ENCODE measurements at regions not wholly inside any gene's neighbourhood (a gene's known extent, or its start where the extent isn't known, plus 50 kb on each side); places are given as distances from the start of the nearest gene placed in this dataset.

- Histone ChIP-seq H3K9me3 (ENCODE audit: control insufficient read depth in 3 of 3, low read length in 3 of 3) (no peaks in the 10 kb centered on the region), H3K4me3 (ENCODE audit: low read length in 3 of 3) (no peak overlapping the region), H3K9ac (ENCODE audit: low read depth in 1 of 3, low read length in 3 of 3) (no peak overlapping the region), H3K36me3 (ENCODE audit: control insufficient read depth in 3 of 3, insufficient read depth in 3 of 3, low read length in 3 of 3) (no peaks in the 10 kb centered on the region), H3K27me3 (ENCODE audit: control insufficient read depth in 3 of 3, insufficient read depth in 3 of 3, low read length in 3 of 3) (peaks cover 0 to 18% (median 8%) of the 10 kb centered on the region in 3 donors), H3K27ac (ENCODE audit: low read depth, low read length) (no peak overlapping the region), H3K4me1 (ENCODE audit: control insufficient read depth in 3 of 3, insufficient read depth in 3 of 3, low read length in 3 of 3) (no peaks in the 10 kb centered on the region)
Observed at GRCh38 chr5:174400461-174400860, 323.9 kb upstream of the MSX2 start.

GRCh38 chr5:174401793-174402192, 322.6 kb upstream of the MSX2 start:
- no peaks in the 10 kb centered on the region for H3K36me3 ChIP-seq (ENCODE audit: control insufficient read depth in 3 of 3, insufficient read depth in 3 of 3, low read length in 3 of 3)
- H3K4me3 ChIP-seq (ENCODE audit: low read length in 3 of 3): no peak overlapping the region
- H3K27me3 ChIP-seq (ENCODE audit: control insufficient read depth in 3 of 3, insufficient read depth in 3 of 3, low read length in 3 of 3): peaks cover 0 to 18% (median 5%) of the 10 kb centered on the region in 3 donors
- H3K4me1 ChIP-seq (ENCODE audit: control insufficient read depth in 3 of 3, insufficient read depth in 3 of 3, low read length in 3 of 3): no peaks in the 10 kb centered on the region
- H3K9ac ChIP-seq (ENCODE audit: low read depth in 1 of 3, low read length in 3 of 3): no peak overlapping the region
- no peaks in the 10 kb centered on the region for H3K9me3 ChIP-seq (ENCODE audit: control insufficient read depth in 3 of 3, low read length in 3 of 3)
- no peak overlapping the region for H3K27ac ChIP-seq (ENCODE audit: low read depth, low read length)

DNA sequence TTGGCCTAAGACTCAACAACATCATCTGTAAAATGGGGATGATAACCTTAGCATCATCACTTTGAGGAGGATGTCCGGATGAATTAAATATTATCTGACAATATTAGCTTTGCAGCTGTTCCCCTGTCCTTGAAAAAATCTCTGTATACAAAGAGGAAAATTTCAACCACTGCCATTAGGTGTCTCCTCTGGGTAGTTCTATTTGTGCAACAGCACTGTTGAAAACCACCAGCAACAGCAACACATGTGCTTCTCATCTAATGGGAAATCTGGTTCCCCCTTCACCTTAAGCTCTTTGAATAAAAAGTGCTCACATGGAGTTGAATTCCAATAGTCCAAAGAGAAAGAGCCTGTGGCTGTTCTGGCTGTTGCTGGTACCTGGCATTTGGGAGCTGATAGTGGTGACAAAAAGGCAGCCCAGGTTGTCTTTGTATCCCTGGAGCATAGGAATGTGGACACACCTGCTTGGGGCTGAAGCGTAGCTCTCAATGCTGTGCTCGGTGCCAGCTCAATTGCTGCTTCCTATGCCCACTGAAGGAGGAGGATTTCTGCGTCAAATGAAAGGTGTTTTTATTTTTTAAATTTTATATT, 322.1 kb upstream of the MSX2 start:
- H3K36me3 ChIP-seq (ENCODE audit: control insufficient read depth in 3 of 3, insufficient read depth in 3 of 3, low read length in 3 of 3): no peaks in the 10 kb centered on the region
- H3K9me3 ChIP-seq (ENCODE audit: control insufficient read depth in 3 of 3, low read length in 3 of 3): no peaks in the 10 kb centered on the region
- no peak overlapping the region for H3K27ac ChIP-seq (ENCODE audit: low read depth, low read length)

GRCh38 chr5:174404848-174405247, 319.5 kb upstream of the MSX2 start:
- H3K9me3 ChIP-seq (ENCODE audit: control insufficient read depth in 3 of 3, low read length in 3 of 3): peaks cover 0 to under 1% (median 0%) of the 10 kb centered on the region in 3 donors
- H3K36me3 ChIP-seq (ENCODE audit: control insufficient read depth in 3 of 3, insufficient read depth in 3 of 3, low read length in 3 of 3): no peaks in the 10 kb centered on the region
- H3K27me3 ChIP-seq (ENCODE audit: control insufficient read depth in 3 of 3, insufficient read depth in 3 of 3, low read length in 3 of 3): peaks cover 0 to 18% (median 5%) of the 10 kb centered on the region in 3 donors
- H3K4me3 ChIP-seq (ENCODE audit: low read length in 3 of 3): no peak overlapping the region
- H3K9ac ChIP-seq (ENCODE audit: low read depth in 1 of 3, low read length in 3 of 3): no peak overlapping the region
- no peak overlapping the region for H3K27ac ChIP-seq (ENCODE audit: low read depth, low read length)
- H3K4me1 ChIP-seq (ENCODE audit: control insufficient read depth in 3 of 3, insufficient read depth in 3 of 3, low read length in 3 of 3): no peaks in the 10 kb centered on the region

More for the DNA sequence above, 322.1 kb upstream of the MSX2 start:
- Histone ChIP-seq H3K4me1 (ENCODE audit: control insufficient read depth in 3 of 3, insufficient read depth in 3 of 3, low read length in 3 of 3) (no peaks in the 10 kb centered on the region), H3K27me3 (ENCODE audit: control insufficient read depth in 3 of 3, insufficient read depth in 3 of 3, low read length in 3 of 3) (peaks cover 0 to 18% (median 5%) of the 10 kb centered on the region in 3 donors), H3K4me3 (ENCODE audit: low read length in 3 of 3) (no peak overlapping the region), H3K9ac (ENCODE audit: low read depth in 1 of 3, low read length in 3 of 3) (no peak overlapping the region)

DNA sequence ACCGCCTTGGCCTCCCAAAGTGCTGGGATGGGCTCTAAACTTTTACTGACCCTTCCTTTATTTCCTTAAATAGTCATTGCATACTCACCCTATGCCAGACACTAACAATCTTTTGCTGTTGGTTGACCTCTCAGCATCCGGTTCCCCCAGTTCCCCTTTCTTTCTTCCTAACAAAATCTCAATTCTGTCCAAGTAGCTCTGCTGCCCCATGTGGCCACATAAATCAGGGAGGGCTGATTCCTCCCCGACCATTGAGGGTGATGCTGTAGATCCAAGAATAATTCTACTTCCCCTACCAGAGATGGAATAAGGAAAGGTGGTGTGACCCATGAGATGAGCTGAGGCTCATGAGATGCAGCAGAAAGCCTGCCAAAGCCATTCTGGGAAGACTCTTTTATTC, 315.3 kb upstream of the MSX2 start:
- Histone ChIP-seq H3K27ac (ENCODE audit: low read depth, low read length) (no peak overlapping the region), H3K9me3 (ENCODE audit: control insufficient read depth in 3 of 3, low read length in 3 of 3) (peaks cover 0 to 2% (median 0%) of the 10 kb centered on the region in 3 donors), H3K9ac (ENCODE audit: low read depth in 1 of 3, low read length in 3 of 3) (no peak overlapping the region), H3K4me1 (ENCODE audit: control insufficient read depth in 3 of 3, insufficient read depth in 3 of 3, low read length in 3 of 3) (no peaks in the 10 kb centered on the region), H3K4me3 (ENCODE audit: low read length in 3 of 3) (no peak overlapping the region), H3K36me3 (ENCODE audit: control insufficient read depth in 3 of 3, insufficient read depth in 3 of 3, low read length in 3 of 3) (no peaks in the 10 kb centered on the region), H3K27me3 (ENCODE audit: control insufficient read depth in 3 of 3, insufficient read depth in 3 of 3, low read length in 3 of 3) (peaks cover 0 to 14% (median 5%) of the 10 kb centered on the region in 3 donors)

DNA sequence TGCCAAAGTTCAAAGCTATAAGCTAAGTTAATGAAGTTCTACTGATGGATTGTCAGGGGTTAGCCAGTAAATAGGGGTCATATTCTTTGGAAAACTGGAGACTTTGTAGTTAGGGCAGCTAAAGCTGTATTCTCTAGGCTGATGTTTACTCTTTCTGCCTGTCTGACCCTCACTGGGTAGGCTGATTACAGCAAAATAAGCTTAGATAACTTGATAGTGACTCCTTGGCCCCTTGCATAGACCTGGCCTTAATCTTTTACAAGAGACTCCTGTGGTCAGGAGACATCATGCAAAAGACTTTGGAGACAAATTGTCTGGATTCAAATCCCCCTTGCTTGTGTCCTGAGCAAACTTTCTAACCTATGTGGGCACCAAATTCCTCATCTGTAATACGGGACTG, 314.4 kb upstream of the MSX2 start:
- Histone ChIP-seq H3K27me3 (ENCODE audit: control insufficient read depth in 3 of 3, insufficient read depth in 3 of 3, low read length in 3 of 3) (peaks cover 0 to 5% (median 4%) of the 10 kb centered on the region in 3 donors), H3K36me3 (ENCODE audit: control insufficient read depth in 3 of 3, insufficient read depth in 3 of 3, low read length in 3 of 3) (no peaks in the 10 kb centered on the region), H3K9ac (ENCODE audit: low read depth in 1 of 3, low read length in 3 of 3) (no peak overlapping the region), H3K9me3 (ENCODE audit: control insufficient read depth in 3 of 3, low read length in 3 of 3) (peaks cover 0 to 2% (median 0%) of the 10 kb centered on the region in 3 donors), H3K27ac (ENCODE audit: low read depth, low read length) (no peak overlapping the region), H3K4me1 (ENCODE audit: control insufficient read depth in 3 of 3, insufficient read depth in 3 of 3, low read length in 3 of 3) (no peaks in the 10 kb centered on the region), H3K4me3 (ENCODE audit: low read length in 3 of 3) (no peak overlapping the region)

GRCh38 chr5:174410716-174411478, 313.5 kb upstream of the MSX2 start:
- H3K9ac ChIP-seq (ENCODE audit: low read depth in 1 of 3, low read length in 3 of 3): no peak overlapping the region
- no peak overlapping the region for H3K27ac ChIP-seq (ENCODE audit: low read depth, low read length)
- peaks cover 0 to 2% (median 0%) of the 10 kb centered on the region in 3 donors for H3K9me3 ChIP-seq (ENCODE audit: control insufficient read depth in 3 of 3, low read length in 3 of 3)
- no peaks in the 10 kb centered on the region for H3K4me1 ChIP-seq (ENCODE audit: control insufficient read depth in 3 of 3, insufficient read depth in 3 of 3, low read length in 3 of 3)
- no peaks in the 10 kb centered on the region for H3K36me3 ChIP-seq (ENCODE audit: control insufficient read depth in 3 of 3, insufficient read depth in 3 of 3, low read length in 3 of 3)
- H3K4me3 ChIP-seq (ENCODE audit: low read length in 3 of 3): no peak overlapping the region
- H3K27me3 ChIP-seq (ENCODE audit: control insufficient read depth in 3 of 3, insufficient read depth in 3 of 3, low read length in 3 of 3): peaks cover 0 to 3% (median 2%) of the 10 kb centered on the region in 3 donors

- H3K9me3 ChIP-seq (ENCODE audit: control insufficient read depth in 3 of 3, low read length in 3 of 3): peaks cover 0 to 2% (median 0%) of the 10 kb centered on the region in 3 donors
- peaks cover 0 to 7% (median 3%) of the 10 kb centered on the region in 3 donors for H3K27me3 ChIP-seq (ENCODE audit: control insufficient read depth in 3 of 3, insufficient read depth in 3 of 3, low read length in 3 of 3)
- no peak overlapping the region for H3K4me3 ChIP-seq (ENCODE audit: low read length in 3 of 3)
- no peaks in the 10 kb centered on the region for H3K36me3 ChIP-seq (ENCODE audit: control insufficient read depth in 3 of 3, insufficient read depth in 3 of 3, low read length in 3 of 3)
- no peak overlapping the region for H3K9ac ChIP-seq (ENCODE audit: low read depth in 1 of 3, low read length in 3 of 3)
- H3K27ac ChIP-seq (ENCODE audit: low read depth, low read length): no peak overlapping the region
- no peaks in the 10 kb centered on the region for H3K4me1 ChIP-seq (ENCODE audit: control insufficient read depth in 3 of 3, insufficient read depth in 3 of 3, low read length in 3 of 3)
Observed at GRCh38 chr5:174411479-174411819, 312.9 kb upstream of the MSX2 start.

GRCh38 chr5:174412374-174412773, 312.0 kb upstream of the MSX2 start:
- H3K9me3 ChIP-seq (ENCODE audit: control insufficient read depth in 3 of 3, low read length in 3 of 3): peaks cover 0 to 2% (median 0%) of the 10 kb centered on the region in 3 donors
- H3K36me3 ChIP-seq (ENCODE audit: control insufficient read depth in 3 of 3, insufficient read depth in 3 of 3, low read length in 3 of 3): no peaks in the 10 kb centered on the region
- no peak overlapping the region for H3K9ac ChIP-seq (ENCODE audit: low read depth in 1 of 3, low read length in 3 of 3)
- no peak overlapping the region for H3K27ac ChIP-seq (ENCODE audit: low read depth, low read length)
- no peaks in the 10 kb centered on the region for H3K4me1 ChIP-seq (ENCODE audit: control insufficient read depth in 3 of 3, insufficient read depth in 3 of 3, low read length in 3 of 3)
- no peak overlapping the region for H3K4me3 ChIP-seq (ENCODE audit: low read length in 3 of 3)
- peaks cover 0 to 7% (median 3%) of the 10 kb centered on the region in 3 donors for H3K27me3 ChIP-seq (ENCODE audit: control insufficient read depth in 3 of 3, insufficient read depth in 3 of 3, low read length in 3 of 3)

DNA sequence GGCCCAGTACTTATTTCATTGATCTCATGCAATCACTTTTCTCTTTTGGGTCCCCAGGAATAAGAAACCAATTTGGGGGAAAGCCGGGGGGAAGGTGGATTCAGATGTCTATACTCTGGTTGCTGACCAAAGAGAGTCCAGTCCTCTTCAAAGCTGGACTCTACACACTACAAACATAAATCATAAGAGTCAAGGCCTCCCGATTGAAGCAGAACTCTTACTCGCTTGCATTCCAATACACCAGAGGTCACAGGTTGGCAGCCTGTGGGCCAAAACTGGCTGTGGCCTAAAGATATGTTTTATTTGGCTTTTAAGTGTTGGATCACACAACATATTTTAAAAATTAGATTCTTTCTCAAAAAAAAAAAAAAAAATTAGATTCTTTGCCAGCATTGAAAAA, 311.4 kb upstream of the MSX2 start:
- Histone ChIP-seq H3K27me3 (ENCODE audit: control insufficient read depth in 3 of 3, insufficient read depth in 3 of 3, low read length in 3 of 3) (peaks cover 2 to 10% (median 5%) of the 10 kb centered on the region in 3 donors), H3K4me1 (ENCODE audit: control insufficient read depth in 3 of 3, insufficient read depth in 3 of 3, low read length in 3 of 3) (no peaks in the 10 kb centered on the region), H3K36me3 (ENCODE audit: control insufficient read depth in 3 of 3, insufficient read depth in 3 of 3, low read length in 3 of 3) (no peaks in the 10 kb centered on the region), H3K9me3 (ENCODE audit: control insufficient read depth in 3 of 3, low read length in 3 of 3) (peaks cover 0 to 2% (median 0%) of the 10 kb centered on the region in 3 donors), H3K27ac (ENCODE audit: low read depth, low read length) (no peak overlapping the region), H3K9ac (ENCODE audit: low read depth in 1 of 3, low read length in 3 of 3) (no peak overlapping the region), H3K4me3 (ENCODE audit: low read length in 3 of 3) (no peak overlapping the region)
